B cell (primary cell): ENCODE measurements at regions not wholly inside any gene's neighbourhood (a gene's known extent, or its start where the extent isn't known, plus 50 kb on each side); places are given as distances from the start of the nearest gene placed in this dataset.

Source experiments
- ATAC-seq: fragments of 200-7000 bp; cut with Tn5 transposase; one replicate; pipeline ENCODE4 v1.10.0; 2021; ENCODE audit warnings: low read depth, mild to moderate bottlenecking, moderate number of reproducible peaks, moderate library complexity
- CTCF ChIA-PET: fragments of 350-600 bp; sonication (Branson Sonifier 250); formaldehyde crosslinking; loops from one replicate; lab custom pipeline; 2021; ENCODE audit warnings: antibody characterized with exemption, inconsistent platforms; lab: Charles Lee
- POLR2A ChIA-PET: fragments of 350-600 bp; sonication (Branson Sonifier 250); formaldehyde crosslinking; loops from one replicate; lab custom pipeline; 2021; ENCODE audit warnings: antibody characterized with exemption; lab: Charles Lee
- DNase-seq: peaks from one replicate; pipeline ENCODE4 v3.0.0; 2013
- H2AFZ ChIP-seq: 2 replicates; pipeline ENCODE4 v1.6.1; 2012; ENCODE audit warnings: mild to moderate bottlenecking, low read depth, low read length; ENCODE audit not compliant: insufficient read depth, poor library complexity, severe bottlenecking
- H3K27ac ChIP-seq, 2 donors: 1 replicate in 1 of 2; 2 replicates in 1 of 2; pipeline ENCODE4 v1.5.1; 2012 to 2013; ENCODE audit warnings: low read length in 2 of 2, mild to moderate bottlenecking in 2 of 2, moderate library complexity in 1 of 2
- H3K27me3 ChIP-seq, 4 experiments: fragments of 200-600 bp in 1 of 4; sonication (generic) in 1 of 4; replicated peaks in 1 of 4; 1 replicate in 2 of 4; 2 replicates in 2 of 4; pipeline versions ENCODE4 v1.6.1 to v1.7.0; 2013 to 2016; ENCODE audit warnings: low read length in 3 of 4, mild to moderate bottlenecking in 2 of 4, mixed read lengths in 1 of 4, moderate library complexity in 1 of 4; ENCODE audit not compliant: insufficient read depth in 4 of 4, control insufficient read depth in 3 of 4; ENCODE audit errors: control extremely low read depth in 1 of 4
- H3K36me3 ChIP-seq, 2 experiments: replicated peaks in 1 of 2; 1 replicate in 1 of 2; 2 replicates in 1 of 2; pipeline versions ENCODE4 v1.6.1 to v1.7.1; 2013; ENCODE audit warnings: low read length in 1 of 2; ENCODE audit not compliant: insufficient read depth in 2 of 2, control insufficient read depth in 1 of 2; ENCODE audit errors: control extremely low read depth in 1 of 2, extremely low read depth in 1 of 2
- H3K4me1 ChIP-seq, 2 donors: fragments of 200-600 bp in 1 of 2; sonication (generic) in 1 of 2; 1 replicate in 1 of 2; 2 replicates in 1 of 2; pipeline versions ENCODE4 v1.5.1 to v1.6.1; 2013 to 2017; ENCODE audit warnings: low read length in 2 of 2; ENCODE audit not compliant: control insufficient read depth in 2 of 2, insufficient read depth in 2 of 2
- H3K4me2 ChIP-seq: replicated peaks from 2 replicates; pipeline ENCODE3; 2012; ENCODE audit warnings: mild to moderate bottlenecking, low read depth, low read length; ENCODE audit not compliant: poor library complexity, severe bottlenecking
- H3K4me3 ChIP-seq, 5 experiments: fragments of 200-600 bp in 1 of 5; sonication (generic) in 1 of 5; 1 replicate in 3 of 5; 2 replicates in 2 of 5; pipeline versions ENCODE4 v1.5.1 to v1.7.0; 2011 to 2016; ENCODE audit warnings: low read length in 4 of 5, mild to moderate bottlenecking in 4 of 5, low read depth in 2 of 5, control low read depth in 1 of 5, moderate library complexity in 1 of 5; ENCODE audit not compliant: insufficient read depth in 1 of 5; ENCODE audit errors: control extremely low read depth in 1 of 5, extremely low read depth in 1 of 5
- H3K79me2 ChIP-seq: fragments of 200-600 bp; sonication (generic); one replicate; pipeline ENCODE4 v1.6.0; 2016; ENCODE audit warnings: low read length; ENCODE audit not compliant: control insufficient read depth, insufficient read depth
- H3K9ac ChIP-seq: fragments of 200-600 bp; sonication (generic); 2 replicates; pipeline ENCODE4 v1.6.1; 2017; ENCODE audit warnings: mild to moderate bottlenecking, low read length, moderate library complexity
- H3K9me3 ChIP-seq, 3 donors: one replicate each; pipeline versions ENCODE4 v1.6.1 to v1.7.1; 2013; ENCODE audit warnings: low read length in 2 of 3; ENCODE audit not compliant: control insufficient read depth in 2 of 3, insufficient read depth in 1 of 3; ENCODE audit errors: control extremely low read depth in 1 of 3
- H4K20me1 ChIP-seq: 2 replicates; pipeline ENCODE4 v1.6.0; 2012; ENCODE audit warnings: mild to moderate bottlenecking, low read length; ENCODE audit not compliant: insufficient read depth, control insufficient read depth, poor library complexity, severe bottlenecking
- H3K27ac Mint-ChIP-seq: one replicate; pipeline ENCODE4 v1.8.0; 2021; ENCODE audit warnings: mixed read lengths
- H3K27me3 Mint-ChIP-seq: one replicate; pipeline ENCODE4 v1.8.0; 2021; ENCODE audit warnings: mixed read lengths
- H3K4me1 Mint-ChIP-seq: one replicate; pipeline ENCODE4 v1.8.0; 2021; ENCODE audit warnings: mixed read lengths
- H3K4me3 Mint-ChIP-seq: one replicate; pipeline ENCODE4 v1.8.0; 2021; ENCODE audit warnings: mixed read lengths
- H3K9me3 Mint-ChIP-seq: one replicate; pipeline ENCODE4 v1.8.0; 2022; ENCODE audit warnings: mixed read lengths; ENCODE audit not compliant: insufficient read depth
- EZH2 ChIP-seq: IDR thresholded peaks from 2 replicates; pipeline ENCODE4 v1.6.1; 2012; ENCODE audit warnings: borderline replicate concordance, low read depth, mild to moderate bottlenecking, moderate library complexity, low read length; ENCODE audit not compliant: insufficient read depth, poor library complexity, severe bottlenecking
- WGBS: methylation state at CpG from one replicate; pipeline ENCODE4 v1.1.5; 2013; ENCODE audit warnings: missing lambda C conversion rate; ENCODE audit not compliant: insufficient coverage; 5-methylcytosine and 5-hydroxymethylcytosine counted together
- intact Hi-C: fragments of 100-400 bp; cut with micrococcal nuclease; formaldehyde crosslinking; loops from one replicate; pipeline ENCODE4 v1.10.0; 2022
- TF ChIP-seq, protein P1 (sequence below): fragments of 200-600 bp; IDR thresholded peaks from one replicate; pipeline ENCODE4 v1.8.0; 2022; ENCODE audit warnings: antibody characterized with exemption, mild to moderate bottlenecking

DNA sequence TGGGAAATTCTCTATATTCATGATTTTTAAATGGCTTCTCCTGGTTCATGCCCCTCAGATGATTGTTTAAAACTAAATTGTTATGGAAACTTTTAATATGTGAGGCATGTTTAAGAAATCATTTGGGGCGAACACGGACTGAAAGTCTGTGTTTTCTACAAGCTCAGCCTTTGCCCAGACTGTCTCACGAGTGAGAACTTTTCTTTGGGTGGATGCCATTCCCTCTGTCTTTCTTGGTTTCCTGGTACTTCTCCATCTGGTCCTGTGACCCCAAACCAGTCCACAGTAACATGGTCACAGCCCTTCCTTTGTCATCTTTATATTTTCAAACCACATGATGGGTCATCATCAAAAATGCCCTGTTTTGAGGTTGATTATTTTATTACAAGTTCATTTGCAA, 186.6 kb upstream of the GNPDA2 start:
- CTCF ChIA-PET = no interaction called here
- Histone ChIP-seq H3K9me3 (no peaks in the 10 kb centered on the region), H3K4me3 (no peak overlapping the region), H4K20me1 (no peaks in the 10 kb centered on the region), H2AFZ (no peak overlapping the region), H3K36me3 (no peaks in the 10 kb centered on the region), H3K4me1 (no peaks in the 10 kb centered on the region), H3K27ac (no peak overlapping the region), H3K27me3 (no peaks in the 10 kb centered on the region), H3K4me2 (no peak overlapping the region), H3K9ac (no peak overlapping the region), H3K79me2 (no peaks in the 10 kb centered on the region)
- H3K27me3 Mint-ChIP-seq = no peaks in the 10 kb centered on the region
- DNase-seq = no peak
- TF ChIP-seq, protein P1, sequence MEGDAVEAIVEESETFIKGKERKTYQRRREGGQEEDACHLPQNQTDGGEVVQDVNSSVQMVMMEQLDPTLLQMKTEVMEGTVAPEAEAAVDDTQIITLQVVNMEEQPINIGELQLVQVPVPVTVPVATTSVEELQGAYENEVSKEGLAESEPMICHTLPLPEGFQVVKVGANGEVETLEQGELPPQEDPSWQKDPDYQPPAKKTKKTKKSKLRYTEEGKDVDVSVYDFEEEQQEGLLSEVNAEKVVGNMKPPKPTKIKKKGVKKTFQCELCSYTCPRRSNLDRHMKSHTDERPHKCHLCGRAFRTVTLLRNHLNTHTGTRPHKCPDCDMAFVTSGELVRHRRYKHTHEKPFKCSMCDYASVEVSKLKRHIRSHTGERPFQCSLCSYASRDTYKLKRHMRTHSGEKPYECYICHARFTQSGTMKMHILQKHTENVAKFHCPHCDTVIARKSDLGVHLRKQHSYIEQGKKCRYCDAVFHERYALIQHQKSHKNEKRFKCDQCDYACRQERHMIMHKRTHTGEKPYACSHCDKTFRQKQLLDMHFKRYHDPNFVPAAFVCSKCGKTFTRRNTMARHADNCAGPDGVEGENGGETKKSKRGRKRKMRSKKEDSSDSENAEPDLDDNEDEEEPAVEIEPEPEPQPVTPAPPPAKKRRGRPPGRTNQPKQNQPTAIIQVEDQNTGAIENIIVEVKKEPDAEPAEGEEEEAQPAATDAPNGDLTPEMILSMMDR = no peak
- no peak for TF ChIP-seq EZH2
- H3K4me3 Mint-ChIP-seq = no peak overlapping the region
- peaks cover 3% of the 10 kb centered on the region for H3K4me1 Mint-ChIP-seq
- H3K27ac Mint-ChIP-seq = no peak overlapping the region
- no peak for ATAC-seq
- intact Hi-C loops = no loop called here
- no peaks in the 10 kb centered on the region for H3K9me3 Mint-ChIP-seq
- POLR2A ChIA-PET = no interaction called here
- 83% methylated on average over 3 of the region's 3 CpGs for WGBS

DNA sequence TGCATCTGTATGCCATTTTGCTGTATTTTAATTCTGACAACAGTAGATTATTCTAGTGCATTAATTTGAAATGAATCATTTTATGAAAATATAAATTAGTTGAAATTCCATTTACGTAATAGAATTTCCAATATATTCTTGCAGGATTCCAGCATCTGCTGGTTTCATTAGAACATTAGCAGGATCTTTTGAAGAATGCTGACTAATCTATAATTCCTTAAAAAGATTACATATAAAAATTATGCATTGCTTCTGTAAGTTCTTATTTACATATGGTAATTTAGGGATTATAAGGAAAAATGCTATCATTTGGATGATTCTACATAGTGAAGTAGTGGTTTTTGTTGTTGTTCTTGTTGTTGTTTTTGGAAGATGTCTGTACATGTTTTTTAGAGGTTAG, 182.2 kb upstream of the GNPDA2 start:
- H3K4me1 ChIP-seq = no peaks in the 10 kb centered on the region
- H3K27ac Mint-ChIP-seq = no peak overlapping the region
- no peak overlapping the region for H3K4me2 ChIP-seq
- H4K20me1 ChIP-seq = no peaks in the 10 kb centered on the region
- DNase-seq (no peak), ATAC-seq (no peak)
- intact Hi-C loops = no loop called here
- no CpG with 5 or more reads among the region's 1 CpG for WGBS
- no peak overlapping the region for H3K4me3 ChIP-seq
- no peaks in the 10 kb centered on the region for H3K4me1 Mint-ChIP-seq
- H3K27me3 Mint-ChIP-seq = no peaks in the 10 kb centered on the region
- no peaks in the 10 kb centered on the region for H3K9me3 Mint-ChIP-seq
- H3K36me3 ChIP-seq = no peaks in the 10 kb centered on the region
- TF ChIP-seq, protein P1 = no peak
- TF ChIP-seq EZH2 = no peak
- no peak overlapping the region for H3K4me3 Mint-ChIP-seq
- H3K9me3 ChIP-seq = no peaks in the 10 kb centered on the region
- no peak overlapping the region for H3K27ac ChIP-seq
- H3K27me3 ChIP-seq = no peaks in the 10 kb centered on the region
- CTCF ChIA-PET = no interaction called here
- no peak overlapping the region for H3K9ac ChIP-seq
- no peak overlapping the region for H2AFZ ChIP-seq
- POLR2A ChIA-PET = no interaction called here
- H3K79me2 ChIP-seq = no peaks in the 10 kb centered on the region
